HG02571 (cell line): ENCODE measurements at regions not wholly inside any gene's neighbourhood (a gene's known extent, or its start where the extent isn't known, plus 50 kb on each side); places are given as distances from the start of the nearest gene placed in this dataset.

Experiments used
- ATAC-seq: cut with Tn5 transposase; IDR thresholded peaks from one replicate; pipeline ENCODE4 v1.9.1; 2021; ENCODE audit warnings: mild to moderate bottlenecking, moderate library complexity; ENCODE audit not compliant: unreplicated experiment

DNA sequence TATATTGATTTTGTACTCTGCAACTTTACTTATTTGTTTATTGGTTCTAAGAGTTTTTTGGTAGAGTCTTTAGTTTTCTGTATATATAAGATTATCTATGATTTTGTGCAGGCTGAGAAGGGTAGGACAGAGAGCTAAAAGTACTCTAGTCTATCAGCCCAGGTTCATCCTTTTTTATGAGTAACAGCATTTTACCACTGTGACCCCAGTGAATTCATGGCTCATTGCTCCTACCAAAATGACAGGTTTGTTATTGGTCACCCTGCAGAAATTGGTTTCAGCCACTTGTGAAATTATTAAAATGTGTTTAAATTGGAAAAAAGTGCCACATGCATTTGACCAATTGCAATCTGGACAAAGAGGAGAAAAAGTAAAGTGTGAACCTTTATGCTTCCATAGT, 421.4 kb upstream of the DAB2 start:
- no peak for ATAC-seq

DNA sequence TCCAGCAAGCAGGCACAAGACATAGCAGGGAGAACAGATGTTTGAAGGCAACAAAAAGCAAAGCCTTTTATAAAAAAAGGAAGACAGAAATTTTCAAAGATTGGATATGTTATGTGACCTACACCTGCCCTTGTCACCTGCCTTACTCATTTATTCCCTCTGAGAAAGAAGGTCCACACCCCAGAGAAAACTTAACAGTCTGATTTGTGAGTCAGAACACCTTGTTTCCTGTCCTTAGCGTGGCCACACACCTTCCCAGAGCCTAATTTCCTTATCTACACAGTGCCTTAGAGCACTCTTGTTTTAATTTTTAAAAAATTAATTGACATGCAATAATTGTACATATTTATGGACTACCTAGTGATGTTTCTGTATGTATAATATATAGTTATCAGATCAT, 419.0 kb upstream of the DAB2 start:
- no peak for ATAC-seq

DNA sequence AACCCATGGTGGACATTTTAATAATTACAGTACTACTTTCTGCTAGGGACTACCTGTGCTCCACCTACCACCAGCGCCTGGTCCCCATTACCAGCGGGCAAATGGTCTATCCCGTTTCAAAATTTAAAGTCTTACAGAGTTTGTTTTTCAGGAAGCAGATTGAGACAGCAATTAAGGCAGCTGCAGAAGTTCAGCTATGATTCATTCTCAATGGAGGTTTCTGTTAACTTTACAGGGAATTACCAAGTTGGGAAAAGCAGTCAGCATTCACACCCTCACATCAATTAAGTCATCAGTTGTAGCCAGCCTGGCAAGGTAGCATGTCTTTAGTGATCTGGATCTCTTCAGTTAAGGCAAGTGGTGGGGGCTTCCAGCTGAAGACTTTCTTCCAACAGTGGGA, 410.6 kb upstream of the DAB2 start:
- no peak for ATAC-seq

DNA sequence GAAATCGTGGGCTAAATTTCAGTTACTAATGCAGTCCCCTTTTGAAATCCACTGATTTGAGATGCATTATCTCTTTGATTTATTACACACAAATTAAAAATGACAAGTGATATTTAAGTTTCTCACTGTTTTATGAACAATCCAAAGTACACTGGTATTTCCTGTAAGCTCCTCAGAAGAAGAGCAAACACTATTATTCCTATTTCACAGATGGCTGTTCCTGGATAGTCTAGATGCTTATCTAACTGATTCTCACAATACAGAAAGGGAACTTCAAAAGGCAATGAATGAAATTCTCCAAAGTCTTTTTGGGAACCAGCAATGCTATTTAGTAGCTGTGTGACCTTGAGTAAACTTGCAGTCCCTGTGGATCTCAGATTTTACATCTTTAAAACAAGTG, 404.7 kb upstream of the DAB2 start:
- no peak for ATAC-seq

DNA sequence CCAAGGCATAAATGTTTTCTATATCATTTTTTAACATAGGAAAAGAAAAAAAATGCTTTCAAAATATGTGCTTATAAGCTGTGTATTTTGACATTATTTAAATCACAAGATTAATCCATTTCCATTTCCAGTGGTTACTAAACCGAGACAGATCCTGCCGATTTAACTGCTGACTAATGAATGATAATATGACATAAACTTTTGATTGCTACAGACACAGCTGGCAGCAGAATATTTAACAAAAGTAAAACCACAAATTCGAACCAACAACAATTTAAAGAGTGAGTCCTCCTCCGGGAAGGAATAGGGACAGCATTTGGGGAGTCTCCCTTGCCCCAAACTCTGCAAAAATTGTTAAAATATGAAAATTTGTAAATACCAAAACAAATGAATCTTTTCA, 401.3 kb upstream of the DAB2 start:
- no peak for ATAC-seq

DNA sequence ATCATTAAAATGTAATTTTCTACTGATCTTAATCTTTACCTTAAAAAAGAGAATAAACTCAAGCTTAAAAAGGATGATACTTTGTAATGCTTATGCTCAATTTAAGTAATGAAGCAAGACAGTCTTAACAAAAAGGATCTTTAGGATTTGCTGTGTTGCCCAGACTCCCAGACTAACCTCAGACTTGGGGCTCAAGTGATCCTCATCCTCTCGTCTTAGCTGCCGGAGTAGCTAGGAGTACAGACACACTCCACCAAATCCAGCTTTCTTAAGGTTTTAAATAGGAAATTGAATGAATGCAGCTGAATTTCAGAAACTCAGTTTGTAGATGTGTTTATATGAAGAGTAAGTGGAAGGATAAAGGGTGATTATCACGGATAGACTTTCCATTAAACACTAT, 400.5 kb upstream of the DAB2 start:
- no peak for ATAC-seq

DNA sequence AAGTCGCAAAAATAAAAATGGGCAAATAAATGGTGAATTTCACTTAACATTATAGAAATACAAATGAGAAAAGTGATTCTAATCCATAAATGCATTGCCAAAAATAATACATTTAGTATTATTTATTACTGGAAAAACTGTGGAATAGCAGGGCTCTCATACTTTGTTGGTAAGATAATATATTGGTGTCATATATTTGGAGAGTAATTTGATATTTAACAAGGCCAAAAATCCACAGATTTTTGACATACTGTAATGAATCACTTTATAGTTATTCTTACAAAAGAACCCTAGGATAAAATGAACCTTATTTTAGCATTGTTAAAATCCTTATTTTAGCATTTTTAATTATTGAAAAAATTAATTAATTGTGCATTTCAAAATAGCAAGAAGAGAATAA, 397.2 kb upstream of the DAB2 start:
- no peak for ATAC-seq

DNA sequence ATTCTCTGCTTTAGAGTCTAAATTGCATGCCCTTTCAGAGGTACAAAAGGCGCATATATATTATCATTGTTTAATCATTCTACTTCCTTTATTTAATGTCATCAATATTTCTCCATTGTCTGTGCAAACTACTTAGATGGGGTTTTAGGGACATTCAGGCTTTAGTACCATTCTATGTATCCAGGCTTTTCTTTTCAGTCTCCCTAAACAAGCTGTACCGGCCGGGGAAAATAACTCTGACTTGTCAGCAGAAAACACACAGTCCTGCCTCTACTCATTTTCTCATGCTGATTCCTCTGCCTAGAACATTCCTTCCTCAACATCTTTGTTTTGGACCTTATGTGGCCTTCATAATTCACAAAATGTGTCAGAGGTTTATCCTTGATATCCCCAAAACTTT, 392.1 kb upstream of the DAB2 start:
- no peak for ATAC-seq

DNA sequence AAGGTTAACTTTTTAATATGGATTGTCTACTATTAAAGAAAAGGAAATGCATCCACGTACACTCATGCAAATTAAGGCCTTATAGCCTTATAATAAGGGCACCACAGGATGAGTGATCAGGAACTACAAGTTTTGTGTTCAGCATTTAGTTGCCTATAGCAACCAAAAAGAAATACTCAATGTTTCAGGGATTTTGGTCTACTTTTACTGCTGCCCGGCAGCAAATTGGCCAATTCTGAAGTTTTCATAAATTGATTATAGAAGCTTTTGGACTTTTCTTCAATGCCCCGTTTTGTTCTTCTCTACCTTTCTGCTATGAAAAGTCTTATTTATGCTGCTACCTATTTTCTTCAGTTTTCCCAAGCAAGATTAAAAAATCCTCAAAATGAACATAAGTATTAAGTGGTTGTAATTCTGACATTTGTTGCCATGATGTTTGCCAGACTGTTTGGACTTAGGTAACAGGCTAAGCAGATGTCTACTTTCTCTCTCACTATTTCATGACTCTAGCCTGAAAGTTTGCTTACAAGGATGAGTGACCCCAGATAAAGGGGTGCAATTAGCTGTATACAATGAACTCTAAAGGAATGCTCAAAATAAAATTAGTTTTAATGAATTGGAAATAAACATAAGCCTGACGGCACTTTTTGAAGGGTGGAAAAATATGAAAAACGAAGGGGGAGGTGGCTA, 391.5 kb upstream of the DAB2 start:
- ATAC-seq = no peak

DNA sequence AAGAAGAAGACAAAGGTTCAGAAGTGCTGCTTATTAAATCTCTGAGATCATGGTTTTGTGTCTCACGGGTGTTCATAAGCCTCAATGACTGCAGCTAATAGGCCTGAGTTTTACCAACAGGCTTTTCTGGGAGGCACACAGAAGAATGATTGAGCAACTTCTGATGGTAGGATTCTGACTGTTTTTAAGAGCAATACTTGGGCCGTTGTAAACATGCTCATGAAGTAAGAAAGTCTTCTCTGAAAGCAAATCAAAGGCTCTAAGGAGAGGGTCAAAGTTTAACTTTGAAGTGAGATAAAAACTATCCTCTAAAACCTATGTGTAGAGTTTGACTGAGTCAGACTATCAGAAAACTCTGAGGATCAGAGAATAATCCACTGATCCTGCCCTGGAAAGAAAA, 390.9 kb upstream of the DAB2 start:
- ATAC-seq = no peak

DNA sequence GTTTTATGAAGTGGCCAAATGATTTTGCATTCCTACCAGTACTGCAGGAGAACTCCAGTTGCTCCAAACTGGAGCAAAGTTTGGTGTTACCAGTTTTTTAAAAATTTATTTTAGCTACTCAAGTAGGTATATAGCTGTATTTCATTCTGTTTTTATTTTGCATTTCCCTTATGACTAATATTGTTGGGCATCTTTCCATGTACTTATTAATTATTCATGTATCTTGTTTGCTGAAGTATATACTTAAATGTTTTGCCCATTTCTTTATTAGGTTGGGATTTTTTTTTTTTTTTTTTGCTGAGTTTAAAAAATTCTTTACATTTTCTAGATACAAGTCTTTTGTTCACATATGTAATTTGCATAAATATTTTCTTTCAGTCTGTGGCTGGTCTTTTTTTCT, 386.6 kb upstream of the DAB2 start:
- no peak for ATAC-seq

DNA sequence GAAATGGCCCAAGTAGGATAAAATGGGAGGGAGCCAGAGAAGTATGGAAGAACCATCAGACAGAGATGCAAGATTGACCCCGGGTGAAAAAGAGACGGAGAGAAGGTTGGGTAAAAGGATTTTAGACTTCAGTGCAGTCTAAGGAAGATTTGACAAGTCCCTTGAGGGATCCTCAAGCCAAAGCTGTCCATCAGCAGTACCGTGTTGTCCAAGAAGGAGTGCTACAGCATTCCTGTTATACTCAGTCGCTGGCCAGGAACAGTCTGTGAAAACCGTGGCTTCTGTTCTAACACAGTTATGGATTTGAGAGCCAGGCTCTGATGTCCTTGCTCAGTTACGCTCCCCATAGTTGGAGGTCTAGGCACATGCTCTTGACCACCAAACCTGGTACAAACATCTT, 383.9 kb upstream of the DAB2 start:
- ATAC-seq = no peak

DNA sequence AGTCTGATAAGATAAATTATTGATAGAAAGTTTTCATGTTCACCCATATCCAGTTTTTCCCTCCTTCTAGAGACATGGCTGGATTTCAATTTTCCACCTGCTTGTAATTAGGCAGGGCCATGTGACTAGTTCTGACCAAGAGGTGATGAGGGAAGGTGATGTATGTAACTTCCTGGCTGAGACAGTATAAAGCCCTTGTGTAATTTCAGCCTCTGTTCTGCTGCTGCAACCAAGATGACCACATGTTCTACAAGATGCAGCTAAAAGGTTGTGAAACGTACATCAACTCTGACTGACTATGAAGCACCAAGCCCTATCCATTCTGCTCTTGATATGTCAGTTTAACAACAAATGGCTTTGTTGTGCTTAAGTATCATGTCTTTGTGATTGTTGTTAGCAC, 376.5 kb upstream of the DAB2 start:
- ATAC-seq = no peak

DNA sequence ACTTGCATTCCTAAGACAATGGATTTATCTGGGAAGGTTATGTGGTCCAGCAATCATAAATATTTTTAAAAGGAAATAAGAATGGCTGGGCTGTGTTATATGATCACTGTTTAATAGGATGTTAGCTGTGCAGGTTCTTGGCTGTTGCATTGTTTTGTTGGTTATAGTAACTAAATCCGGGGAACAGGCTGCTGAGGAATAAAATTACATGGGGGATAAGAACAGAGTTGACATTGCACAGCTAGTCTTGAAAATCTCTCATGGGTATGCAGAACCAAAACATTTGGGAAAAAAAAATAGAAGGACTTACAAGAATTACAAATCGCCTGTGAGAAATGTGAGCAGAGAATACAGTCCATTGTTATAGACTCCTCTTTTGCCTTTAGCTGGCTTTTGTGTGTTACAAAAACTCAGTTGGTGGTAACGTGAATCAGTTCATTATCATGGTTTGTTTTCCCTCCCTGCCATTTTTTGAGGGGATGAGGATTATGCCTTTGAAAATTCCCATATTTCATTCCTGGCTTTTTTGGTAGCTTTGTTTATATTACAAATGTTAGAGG, 375.3 kb upstream of the DAB2 start:
- ATAC-seq = no peak

DNA sequence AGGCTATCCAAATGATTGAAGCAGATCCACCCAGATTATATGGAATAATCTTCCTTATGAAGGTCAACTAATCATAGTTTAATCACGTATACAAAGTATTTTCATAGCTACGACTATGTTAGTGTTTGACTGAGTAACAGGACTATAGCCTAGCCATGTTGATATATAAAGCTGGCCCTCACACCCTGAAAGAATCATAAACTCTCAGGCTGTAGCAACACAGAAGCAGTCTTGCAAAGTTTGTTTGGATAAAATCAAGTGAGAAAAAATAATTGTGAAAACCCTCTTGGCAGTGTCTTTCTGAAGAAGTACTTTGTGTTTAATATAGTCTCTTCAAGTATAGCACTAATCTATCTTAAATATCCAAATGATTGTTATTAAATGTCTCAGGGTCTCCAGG, 374.5 kb upstream of the DAB2 start:
- ATAC-seq = no peak

DNA sequence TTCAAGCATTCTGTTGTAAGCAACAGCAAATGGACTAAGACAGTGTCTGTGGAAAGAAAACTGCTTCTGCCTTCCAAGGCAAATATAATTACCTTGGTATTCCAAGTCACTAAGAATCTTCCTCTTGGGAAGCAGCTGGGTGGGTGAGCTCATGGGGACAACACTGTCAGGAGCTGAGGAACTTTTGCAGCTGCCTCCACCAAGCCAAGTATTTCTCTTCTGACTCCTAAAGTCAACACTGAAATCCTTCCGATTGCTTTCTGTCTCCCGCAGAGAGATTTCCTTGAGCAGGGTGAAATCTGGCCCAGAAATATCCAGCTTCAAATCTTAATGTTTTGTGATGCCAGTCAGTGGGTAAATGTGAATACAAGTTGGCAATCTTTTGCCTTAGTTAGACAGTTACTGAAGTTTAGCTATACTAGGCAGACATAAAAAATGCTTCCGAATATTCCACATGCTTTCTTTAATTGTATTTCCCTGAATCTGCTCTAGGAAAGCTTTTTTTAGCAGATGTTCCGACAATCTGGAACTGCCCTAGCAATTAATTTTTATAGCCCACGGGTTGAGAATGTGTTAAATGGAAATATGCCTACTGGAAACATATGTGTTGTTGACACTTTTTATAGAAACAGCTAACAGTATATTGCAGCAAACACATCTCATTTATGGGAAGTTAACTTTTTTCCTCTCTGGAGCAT, 369.9 kb upstream of the DAB2 start:
- ATAC-seq = no peak

DNA sequence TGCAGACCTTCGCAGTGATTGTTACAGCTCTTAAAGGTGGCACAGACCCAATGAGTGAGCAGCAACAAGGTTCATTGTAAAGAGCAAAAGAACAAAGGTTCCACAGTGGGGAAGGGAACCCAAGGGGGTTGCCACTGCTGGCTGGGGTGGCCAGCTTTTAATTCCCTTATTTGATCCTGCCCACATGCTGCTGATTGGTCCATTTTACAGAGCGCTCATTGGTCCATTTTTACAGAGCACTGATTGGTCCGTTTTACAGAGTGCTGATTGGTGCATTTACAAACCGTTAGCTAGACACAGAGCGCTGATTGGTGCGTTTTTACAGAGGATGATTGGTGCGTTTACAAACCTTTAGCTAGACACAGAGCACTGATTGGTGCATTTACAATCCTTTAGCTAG, 360.6 kb upstream of the DAB2 start:
- no peak for ATAC-seq

DNA sequence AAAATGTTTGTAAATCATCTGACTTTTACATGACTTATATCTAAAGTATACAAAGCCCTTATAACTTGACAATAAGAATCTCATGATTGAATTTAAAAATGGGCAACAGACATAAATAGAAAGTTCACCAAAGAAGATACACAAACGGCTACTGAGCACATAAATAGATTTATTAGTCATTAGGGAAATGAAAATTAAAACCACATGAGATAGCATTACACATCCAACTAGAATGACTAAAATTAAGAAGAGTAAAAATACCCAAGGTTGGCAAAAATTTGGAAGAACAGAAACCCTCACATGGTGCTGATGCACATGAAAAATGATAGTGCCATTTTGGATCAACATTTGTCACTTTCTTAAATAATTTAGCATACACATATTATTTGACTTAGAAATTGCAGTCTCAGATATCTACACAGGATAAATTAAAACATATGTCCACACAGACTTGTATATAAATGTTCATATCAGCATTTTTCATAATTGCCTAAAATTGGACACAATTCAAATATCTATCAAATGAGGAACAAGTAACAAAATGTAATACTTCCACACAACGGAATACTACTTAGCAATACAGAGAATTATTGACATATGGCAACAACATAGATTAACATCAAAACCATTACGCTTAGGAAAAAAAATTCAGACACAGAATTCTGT, 359.1 kb upstream of the DAB2 start:
- ATAC-seq = no peak

DNA sequence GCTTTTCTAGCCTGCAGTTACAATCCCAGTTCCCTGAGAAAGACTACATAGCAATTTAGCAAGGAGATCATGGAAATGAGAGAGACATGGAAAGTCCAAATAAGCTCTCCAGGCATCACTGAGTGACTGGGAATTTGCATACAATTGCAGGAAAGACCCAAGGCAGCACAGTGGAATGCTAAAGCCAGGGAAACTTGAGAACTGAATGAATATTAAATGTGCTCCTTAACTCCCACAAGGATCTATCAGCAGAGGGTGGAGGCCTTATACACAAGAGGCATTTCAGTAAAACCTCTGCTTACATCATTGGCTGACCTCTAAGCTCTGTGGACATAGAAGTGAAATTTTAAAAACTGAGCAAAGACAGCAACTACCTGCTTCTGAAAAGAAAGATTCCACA, 355.6 kb upstream of the DAB2 start:
- ATAC-seq = no peak

DNA sequence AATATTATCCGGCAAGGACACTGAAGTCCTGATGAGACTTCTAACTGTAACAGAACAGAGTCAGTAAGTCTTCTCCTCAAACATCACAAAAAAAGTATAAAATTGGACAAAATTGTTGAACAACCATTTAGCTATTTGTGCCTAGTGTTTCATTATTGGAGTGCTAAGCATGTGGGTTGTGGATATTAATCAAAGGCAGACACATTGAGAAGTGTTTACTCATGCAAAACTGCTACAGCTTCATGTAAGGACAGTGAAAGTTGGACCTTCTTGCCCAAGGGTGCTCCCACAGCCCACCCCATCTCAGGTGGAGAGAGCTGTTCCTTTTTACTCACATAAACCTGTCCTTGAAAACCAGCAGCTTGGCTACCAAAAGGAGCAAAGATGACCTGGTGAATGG, 355.1 kb upstream of the DAB2 start:
- ATAC-seq = no peak

DNA sequence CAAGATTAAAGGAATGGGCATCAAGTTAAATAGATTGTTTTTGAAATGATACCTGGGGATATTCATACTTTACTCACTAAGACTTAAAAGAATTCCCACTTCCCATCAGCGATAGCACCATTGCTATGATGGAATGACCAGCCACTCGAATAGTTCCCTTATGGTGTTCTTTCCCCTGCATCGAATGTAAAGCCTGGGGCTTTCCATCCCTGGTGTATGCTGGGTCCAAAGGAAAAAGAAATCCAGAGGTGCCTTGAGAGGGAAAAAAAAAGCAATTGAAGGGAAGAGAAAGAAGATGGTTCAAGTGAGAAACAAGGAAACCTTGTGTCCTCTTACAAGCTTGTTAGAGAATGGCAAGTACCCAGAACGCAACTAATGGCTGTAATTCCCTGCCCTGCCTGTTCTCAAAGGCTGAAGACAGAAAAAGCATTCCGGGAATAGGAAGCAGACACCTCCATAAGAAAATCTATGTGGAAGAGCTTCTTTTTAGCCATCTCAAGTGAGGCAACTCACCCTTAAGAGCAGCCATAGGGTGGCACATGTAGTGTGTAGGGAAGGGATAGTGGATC, 351.1 kb upstream of the DAB2 start:
- ATAC-seq = no peak
